ENCODE measurements at regions not wholly inside any gene's neighbourhood (a gene's known extent, or its start where the extent isn't known, plus 50 kb on each side); places are given as distances from the start of the nearest gene placed in this dataset.

GRCh38 chr15:39320886-39321285, 260.0 kb upstream of the THBS1 start:
- DNase-seq (ENCODE audit: low read depth): no peak
- no peak overlapping the region for H3K4me3 ChIP-seq (ENCODE audit: low read depth, low read length)
- TF ChIP-seq CTCF (IDR thresholded peaks at IDR 0.05; ENCODE audit: low read depth, low read length, missing control alignments): no peak

- no peak overlapping the region for H3K4me3 ChIP-seq (ENCODE audit: low read depth, low read length)
- DNase-seq (ENCODE audit: low read depth): no peak
- TF ChIP-seq CTCF (IDR thresholded peaks at IDR 0.05; ENCODE audit: low read depth, low read length, missing control alignments): no peak
These were observed 258.9 kb upstream of the THBS1 start for GRCh38 chr15:39321977-39322376.

DNA sequence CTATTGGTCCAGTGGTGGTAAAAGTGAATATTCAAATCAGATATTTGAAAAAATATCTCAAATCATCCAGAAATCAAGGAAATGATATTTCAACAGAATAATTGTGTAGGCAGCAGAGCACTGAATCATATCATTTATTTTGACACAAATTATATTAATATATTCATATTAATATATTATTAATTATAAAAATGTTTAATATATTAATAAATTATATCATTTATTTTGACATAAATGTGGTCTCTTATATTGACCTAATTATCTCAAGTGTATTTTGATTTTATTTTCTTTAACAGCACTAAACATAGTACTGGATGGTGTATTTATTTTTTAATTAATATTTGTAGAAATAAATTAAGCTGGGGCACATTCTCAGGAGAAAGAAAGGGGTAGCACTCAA, 257.7 kb upstream of the THBS1 start:
- TF ChIP-seq CTCF (IDR thresholded peaks at IDR 0.05; ENCODE audit: low read depth, low read length, missing control alignments): no peak
- no peak for DNase-seq (ENCODE audit: low read depth)
- no peak overlapping the region for H3K4me3 ChIP-seq (ENCODE audit: low read depth, low read length)

DNA sequence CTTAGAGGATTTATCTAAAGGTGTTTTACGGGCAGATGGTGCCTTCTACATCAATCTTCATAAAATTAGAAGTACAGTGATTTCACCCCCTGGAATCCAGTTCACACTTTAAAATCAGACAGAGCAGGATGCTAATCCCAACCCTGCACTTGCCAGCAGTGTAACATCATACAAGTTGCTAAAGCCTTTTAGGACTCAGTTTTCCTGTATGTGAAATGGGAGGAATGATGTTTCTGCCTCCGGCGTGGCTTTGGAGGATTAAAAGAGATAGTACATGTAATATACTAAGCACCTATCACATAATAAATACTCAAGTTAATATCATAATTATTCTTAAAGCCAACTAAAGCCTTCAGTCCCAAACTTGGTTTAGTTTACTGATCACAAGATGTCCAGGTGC, 257.2 kb upstream of the THBS1 start:
- no peak for TF ChIP-seq CTCF (IDR thresholded peaks at IDR 0.05; ENCODE audit: low read depth, low read length, missing control alignments)
- no peak for DNase-seq (ENCODE audit: low read depth)
- no peak overlapping the region for H3K4me3 ChIP-seq (ENCODE audit: low read depth, low read length)

DNA sequence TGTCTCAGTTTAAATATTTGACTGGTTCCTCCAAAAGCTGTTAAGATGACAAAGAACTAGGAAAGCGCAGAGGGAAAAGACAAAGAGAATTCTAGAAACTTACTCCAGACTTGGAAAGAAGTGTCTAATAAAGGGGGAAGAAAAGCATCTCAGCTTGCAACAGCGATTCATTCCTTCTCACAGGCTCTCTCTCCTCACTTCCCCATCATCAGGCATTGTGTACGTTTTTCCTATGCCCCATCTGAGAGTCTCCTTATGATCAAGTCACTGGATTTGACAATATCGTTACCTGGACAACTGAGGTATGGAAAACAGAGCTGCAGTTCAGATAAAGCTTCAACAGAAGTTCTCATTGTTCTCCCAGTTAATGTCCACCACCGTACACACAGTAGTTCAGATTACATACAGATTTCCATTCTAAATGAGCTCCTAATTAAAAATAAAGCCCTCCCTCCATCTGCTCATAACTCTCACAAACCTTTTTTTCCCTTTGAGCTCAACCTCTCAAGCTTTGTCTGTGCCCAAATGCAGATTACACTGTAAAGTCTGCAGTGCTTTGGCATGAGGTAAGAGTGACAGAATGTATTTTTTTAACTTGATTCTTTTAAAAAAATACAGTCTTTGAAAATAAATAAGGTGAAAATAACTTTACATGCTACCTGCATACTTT, 254.4 kb upstream of the THBS1 start:
- DNase-seq (ENCODE audit: low read depth): no peak
- no peak for TF ChIP-seq CTCF (IDR thresholded peaks at IDR 0.05; ENCODE audit: low read depth, low read length, missing control alignments)

DNA sequence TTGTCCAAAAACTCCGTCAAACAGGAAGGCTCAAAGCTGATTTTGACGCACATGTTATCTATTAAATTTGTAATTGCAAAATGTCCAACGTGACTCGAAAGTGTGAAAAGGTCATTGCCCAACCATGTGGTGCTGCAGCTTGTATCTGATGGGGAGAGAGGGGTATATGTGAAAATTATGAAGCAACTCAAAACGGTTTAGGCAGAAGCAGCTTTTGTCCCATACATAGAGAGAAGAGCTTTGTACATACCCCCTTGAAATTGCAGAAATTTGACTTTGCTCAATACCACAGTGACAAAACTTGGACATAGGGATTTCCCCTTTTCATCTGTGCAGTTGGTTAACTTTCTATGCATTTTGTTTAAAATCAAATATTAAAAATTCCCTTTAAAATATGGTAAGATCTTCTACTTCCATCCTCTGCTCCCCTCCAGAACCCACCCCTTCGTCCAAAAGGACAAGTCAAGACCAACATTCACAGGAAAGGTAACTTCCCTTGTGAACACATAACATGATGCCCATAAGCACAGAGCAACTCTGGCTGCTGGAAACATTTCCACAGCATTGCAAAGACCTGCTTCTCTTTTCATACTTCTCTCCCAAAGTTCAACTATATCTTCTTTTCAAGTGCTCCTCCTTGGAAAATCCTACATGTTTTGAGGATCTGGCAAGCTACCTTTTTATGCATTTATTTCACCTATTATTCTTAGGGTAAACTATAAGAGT, 253.7 kb upstream of the THBS1 start:
- no peak for TF ChIP-seq CTCF (IDR thresholded peaks at IDR 0.05; ENCODE audit: low read depth, low read length, missing control alignments)
- H3K4me3 ChIP-seq (ENCODE audit: low read depth, low read length): no peak overlapping the region
- no peak for DNase-seq (ENCODE audit: low read depth)

More for the DNA sequence above, 254.4 kb upstream of the THBS1 start:
- H3K4me3 ChIP-seq (ENCODE audit: low read depth, low read length): no peak overlapping the region

- no peak for TF ChIP-seq CTCF (IDR thresholded peaks at IDR 0.05; ENCODE audit: low read depth, low read length, missing control alignments)
- H3K4me3 ChIP-seq (ENCODE audit: low read depth, low read length): no peak overlapping the region
- DNase-seq (ENCODE audit: low read depth): no peak
These were observed 250.8 kb upstream of the THBS1 start for GRCh38 chr15:39330061-39330460.
